Kidney (tissue), 13 donors: ENCODE measurements at regions not wholly inside any gene's neighbourhood (a gene's known extent, or its start where the extent isn't known, plus 50 kb on each side); places are given as distances from the start of the nearest gene placed in this dataset.

ENCODE experiments used
- DNase-seq, 5 donors: peaks; one replicate each; pipeline ENCODE4 v3.0.0-alpha.2; 2013 to 2020
- FAIRE-seq: peaks from 2 replicates; lab custom pipeline; 2012; peaks lifted over from hg19 to GRCh38; lab: Jason Lieb, UNC
- H3K27ac ChIP-seq, 2 donors: one replicate each; pipeline ENCODE4 v1.7.0; 2013; ENCODE audit warnings: low read depth in 2 of 2, low read length in 2 of 2, inconsistent platforms in 1 of 2
- H3K27me3 ChIP-seq: one replicate; pipeline ENCODE4 v1.7.1; 2013; ENCODE audit warnings: low read length, inconsistent platforms; ENCODE audit not compliant: control insufficient read depth, insufficient read depth
- H3K36me3 ChIP-seq, 3 donors: one replicate each; pipeline versions ENCODE4 v1.7.0 to v1.7.1; 2013; ENCODE audit warnings: low read length in 3 of 3, control low read depth in 1 of 3, inconsistent platforms in 1 of 3; ENCODE audit not compliant: insufficient read depth in 3 of 3, control insufficient read depth in 2 of 3
- H3K4me1 ChIP-seq, 3 donors: one replicate each; pipeline versions ENCODE4 v1.7.0 to v1.7.1; 2013; ENCODE audit warnings: low read length in 3 of 3, inconsistent platforms in 1 of 3, low read depth in 1 of 3; ENCODE audit not compliant: control insufficient read depth in 2 of 3, insufficient read depth in 2 of 3
- H3K4me3 ChIP-seq, 3 donors: one replicate each; pipeline versions ENCODE4 v1.7.0 to v1.8.1; 2013; ENCODE audit warnings: low read length in 3 of 3, control low read depth in 1 of 3, inconsistent platforms in 1 of 3
- H3K9ac ChIP-seq, 3 donors: one replicate each; pipeline versions ENCODE4 v1.7.0 to v1.7.1; 2013; ENCODE audit warnings: low read length in 3 of 3, control low read depth in 1 of 3, inconsistent platforms in 1 of 3
- H3K9me3 ChIP-seq, 3 donors: one replicate each; pipeline versions ENCODE4 v1.7.0 to v1.7.1; 2013; ENCODE audit warnings: low read length in 3 of 3, control low read depth in 1 of 3, inconsistent platforms in 1 of 3; ENCODE audit not compliant: control insufficient read depth in 2 of 3, insufficient read depth in 1 of 3
- intact Hi-C: fragments of 100-400 bp; cut with DNase I; formaldehyde crosslinking; loops from one replicate; pipeline ENCODE4 v1.11.1; 2022
- TF ChIP-seq, protein P1 (sequence below): IDR thresholded peaks from 3 replicates; pipeline ENCODE4 v1.5.1; 2012; ENCODE audit warnings: mild to moderate bottlenecking, moderate library complexity, borderline replicate concordance; ENCODE audit not compliant: insufficient read depth; ENCODE audit errors: extremely low read depth
- donor health status: control.
- donor health status: control.
- donor health status: control.
- donor health status: control.
- donor health status: control.
- donor health status: DM: yes; HTN: yes; CAD: no.
- donor health status: Normal renal cell carcinoma (clear cell type).

DNA sequence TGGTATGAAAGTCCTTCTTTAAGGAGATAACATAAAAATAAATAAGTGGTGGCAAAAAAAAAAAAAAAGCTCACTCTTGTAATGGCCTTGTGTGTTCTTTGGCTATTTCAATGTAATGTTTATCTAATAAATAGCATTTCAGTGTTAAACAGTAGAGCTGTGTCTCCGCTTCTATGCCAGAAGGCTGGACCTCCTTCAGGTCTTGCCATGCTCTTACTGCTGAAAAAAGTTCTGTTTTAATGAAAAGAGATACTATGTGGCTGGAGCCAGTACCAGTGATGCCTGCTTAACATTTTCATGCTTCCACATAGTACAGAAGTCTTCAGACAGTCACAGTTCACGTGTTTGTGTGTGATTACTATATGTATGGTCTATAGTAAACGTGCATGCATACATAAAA is 74.1 kb upstream of the PRICKLE1 start:
- H3K27ac ChIP-seq, result no peak overlapping the region

GRCh38 chr12:42660968-42661937 is 71.7 kb upstream of the PRICKLE1 start:
- TF ChIP-seq, protein P1, sequence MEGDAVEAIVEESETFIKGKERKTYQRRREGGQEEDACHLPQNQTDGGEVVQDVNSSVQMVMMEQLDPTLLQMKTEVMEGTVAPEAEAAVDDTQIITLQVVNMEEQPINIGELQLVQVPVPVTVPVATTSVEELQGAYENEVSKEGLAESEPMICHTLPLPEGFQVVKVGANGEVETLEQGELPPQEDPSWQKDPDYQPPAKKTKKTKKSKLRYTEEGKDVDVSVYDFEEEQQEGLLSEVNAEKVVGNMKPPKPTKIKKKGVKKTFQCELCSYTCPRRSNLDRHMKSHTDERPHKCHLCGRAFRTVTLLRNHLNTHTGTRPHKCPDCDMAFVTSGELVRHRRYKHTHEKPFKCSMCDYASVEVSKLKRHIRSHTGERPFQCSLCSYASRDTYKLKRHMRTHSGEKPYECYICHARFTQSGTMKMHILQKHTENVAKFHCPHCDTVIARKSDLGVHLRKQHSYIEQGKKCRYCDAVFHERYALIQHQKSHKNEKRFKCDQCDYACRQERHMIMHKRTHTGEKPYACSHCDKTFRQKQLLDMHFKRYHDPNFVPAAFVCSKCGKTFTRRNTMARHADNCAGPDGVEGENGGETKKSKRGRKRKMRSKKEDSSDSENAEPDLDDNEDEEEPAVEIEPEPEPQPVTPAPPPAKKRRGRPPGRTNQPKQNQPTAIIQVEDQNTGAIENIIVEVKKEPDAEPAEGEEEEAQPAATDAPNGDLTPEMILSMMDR, result no peak
- Histone ChIP-seq H3K9ac (no peak overlapping the region), H3K9me3 (no peaks in the 10 kb centered on the region), H3K4me1 (no peaks in the 10 kb centered on the region), H3K4me3 (no peak overlapping the region), H3K27ac (no peak overlapping the region), H3K27me3 (no peaks in the 10 kb centered on the region), H3K36me3 (no peaks in the 10 kb centered on the region)
- intact Hi-C loops, result no loop called here
- DNase-seq, result peak in 2 of 5 donors; percentile 25 to 58
- no peak for FAIRE-seq

More for the DNA sequence above, 74.1 kb upstream of the PRICKLE1 start:
- no peaks in the 10 kb centered on the region for H3K27me3 ChIP-seq
- H3K9me3 ChIP-seq, result no peaks in the 10 kb centered on the region
- intact Hi-C loops, result no loop called here
- DNase-seq (no peak), FAIRE-seq (no peak)
- H3K4me3 ChIP-seq, result no peak overlapping the region
- H3K36me3 ChIP-seq, result no peaks in the 10 kb centered on the region
- no peaks in the 10 kb centered on the region for H3K4me1 ChIP-seq
- no peak overlapping the region for H3K9ac ChIP-seq
- TF ChIP-seq, protein P1, result no peak

- TF ChIP-seq, protein P1, result no peak
- H3K9me3 ChIP-seq, result no peaks in the 10 kb centered on the region
- H3K4me1 ChIP-seq, result no peaks in the 10 kb centered on the region
- intact Hi-C loops, result no loop called here
- DNase-seq (no peak), FAIRE-seq (no peak)
- no peaks in the 10 kb centered on the region for H3K36me3 ChIP-seq
- H3K9ac ChIP-seq, result no peak overlapping the region
- H3K4me3 ChIP-seq, result no peak overlapping the region
- no peaks in the 10 kb centered on the region for H3K27me3 ChIP-seq
- H3K27ac ChIP-seq, result no peak overlapping the region
Observed at GRCh38 chr12:42660117-42660516, 70.6 kb upstream of the PRICKLE1 start.
